AG09309 (cell line): ENCODE measurements at regions not wholly inside any gene's neighbourhood (a gene's known extent, or its start where the extent isn't known, plus 50 kb on each side); places are given as distances from the start of the nearest gene placed in this dataset.

ENCODE experiments used
- DNase-seq: peaks from one replicate; pipeline ENCODE4 v3.0.0-alpha.2; 2010; ENCODE audit warnings: low read depth
- H3K4me3 ChIP-seq: 2 replicates; pipeline ENCODE4 v1.5.1; 2011; ENCODE audit warnings: mild to moderate bottlenecking, low read depth, low read length, moderate library complexity; ENCODE audit not compliant: control insufficient read depth
- TF ChIP-seq, protein P1 (sequence below): IDR thresholded peaks from 2 replicates; pipeline ENCODE4 v1.5.1; 2011; ENCODE audit warnings: mild to moderate bottlenecking, low read depth, low read length, inconsistent platforms; ENCODE audit not compliant: insufficient read depth, control insufficient read depth; ENCODE audit errors: missing control alignments

DNA sequence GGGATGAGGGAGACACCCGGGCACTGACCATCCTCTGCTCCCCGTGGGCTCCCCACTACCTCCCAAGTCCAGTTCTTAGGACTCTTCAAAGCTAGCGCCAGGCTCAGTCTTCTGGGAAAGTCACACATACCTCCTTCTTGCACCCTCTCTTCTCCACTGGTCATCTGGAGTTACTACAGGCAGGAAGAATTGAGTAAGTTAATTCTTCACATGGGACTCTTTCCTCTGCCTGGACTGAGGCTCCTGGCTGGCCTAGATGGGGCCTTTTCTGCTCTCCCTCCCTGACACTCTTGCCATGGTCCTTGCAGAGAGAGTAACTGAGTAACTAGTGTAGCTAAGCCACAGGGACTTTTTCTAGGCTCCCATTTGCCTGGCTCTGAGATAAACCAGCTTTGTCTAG, 96.5 kb upstream of the CELF4 start:
- TF ChIP-seq, protein P1, sequence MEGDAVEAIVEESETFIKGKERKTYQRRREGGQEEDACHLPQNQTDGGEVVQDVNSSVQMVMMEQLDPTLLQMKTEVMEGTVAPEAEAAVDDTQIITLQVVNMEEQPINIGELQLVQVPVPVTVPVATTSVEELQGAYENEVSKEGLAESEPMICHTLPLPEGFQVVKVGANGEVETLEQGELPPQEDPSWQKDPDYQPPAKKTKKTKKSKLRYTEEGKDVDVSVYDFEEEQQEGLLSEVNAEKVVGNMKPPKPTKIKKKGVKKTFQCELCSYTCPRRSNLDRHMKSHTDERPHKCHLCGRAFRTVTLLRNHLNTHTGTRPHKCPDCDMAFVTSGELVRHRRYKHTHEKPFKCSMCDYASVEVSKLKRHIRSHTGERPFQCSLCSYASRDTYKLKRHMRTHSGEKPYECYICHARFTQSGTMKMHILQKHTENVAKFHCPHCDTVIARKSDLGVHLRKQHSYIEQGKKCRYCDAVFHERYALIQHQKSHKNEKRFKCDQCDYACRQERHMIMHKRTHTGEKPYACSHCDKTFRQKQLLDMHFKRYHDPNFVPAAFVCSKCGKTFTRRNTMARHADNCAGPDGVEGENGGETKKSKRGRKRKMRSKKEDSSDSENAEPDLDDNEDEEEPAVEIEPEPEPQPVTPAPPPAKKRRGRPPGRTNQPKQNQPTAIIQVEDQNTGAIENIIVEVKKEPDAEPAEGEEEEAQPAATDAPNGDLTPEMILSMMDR = no peak
- no peak for DNase-seq
- no peak overlapping the region for H3K4me3 ChIP-seq

DNA sequence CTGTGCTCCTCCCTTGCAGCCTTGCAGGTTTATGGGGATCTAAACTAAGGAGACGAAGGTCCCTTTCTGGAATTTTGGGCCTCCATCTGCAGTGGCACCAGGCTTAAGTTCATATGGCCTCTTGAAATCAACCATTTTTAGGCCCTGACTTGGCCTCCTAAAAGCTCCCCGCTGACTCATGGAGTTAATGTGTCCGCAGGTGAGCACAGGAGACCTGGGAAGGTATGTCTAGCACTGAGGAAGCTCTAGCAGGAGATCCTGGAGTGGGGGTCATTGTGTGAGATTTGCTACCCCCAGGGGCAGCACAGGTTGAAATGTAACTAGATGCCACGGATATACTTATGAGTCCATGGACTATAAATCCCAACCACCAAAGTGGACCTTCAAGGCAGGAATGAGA, 95.9 kb upstream of the CELF4 start:
- H3K4me3 ChIP-seq = no peak overlapping the region
- DNase-seq = no peak
- TF ChIP-seq, protein P1 = no peak

DNA sequence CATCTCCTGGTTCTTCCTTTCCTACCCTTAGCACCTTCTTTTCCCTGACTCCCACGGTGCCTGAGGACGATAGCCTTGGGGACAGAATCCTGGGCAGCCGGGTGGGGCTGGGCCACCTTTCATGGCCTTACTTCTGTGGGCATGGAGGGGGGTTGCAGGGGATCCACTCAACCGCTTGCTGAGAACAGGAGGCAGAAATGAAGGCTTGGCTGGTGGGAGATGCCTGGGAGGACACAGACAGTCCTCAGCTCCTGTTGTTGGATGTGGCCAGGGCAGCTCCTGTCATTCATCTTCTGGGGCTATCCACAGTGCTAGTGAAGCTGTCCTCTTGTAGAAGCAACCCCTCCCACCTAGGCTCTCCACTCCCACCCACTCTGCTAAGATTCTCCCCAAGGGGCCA, 95.5 kb upstream of the CELF4 start:
- no peak for DNase-seq
- TF ChIP-seq, protein P1 = no peak
- no peak overlapping the region for H3K4me3 ChIP-seq

DNA sequence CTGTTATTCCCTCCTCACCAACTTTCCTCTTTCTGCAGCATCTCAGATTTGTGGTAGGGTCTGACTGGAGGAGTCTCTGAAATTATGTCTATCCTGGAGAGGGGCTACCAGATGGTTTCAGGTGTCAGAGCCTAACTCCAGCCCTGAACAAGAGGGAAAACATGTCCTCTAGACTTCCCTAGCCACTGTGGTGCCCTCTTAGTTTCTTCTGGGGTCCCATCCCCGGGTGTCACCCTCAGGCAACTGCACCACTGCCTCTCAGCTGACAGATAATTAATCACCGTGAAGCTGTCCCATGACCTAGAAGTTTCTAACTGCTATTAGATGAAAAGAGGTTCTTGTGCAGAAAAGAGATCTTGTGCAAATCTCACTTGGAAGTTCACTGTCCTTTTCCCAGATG, 95.1 kb upstream of the CELF4 start:
- H3K4me3 ChIP-seq = no peak overlapping the region
- no peak for DNase-seq
- TF ChIP-seq, protein P1 = no peak

DNA sequence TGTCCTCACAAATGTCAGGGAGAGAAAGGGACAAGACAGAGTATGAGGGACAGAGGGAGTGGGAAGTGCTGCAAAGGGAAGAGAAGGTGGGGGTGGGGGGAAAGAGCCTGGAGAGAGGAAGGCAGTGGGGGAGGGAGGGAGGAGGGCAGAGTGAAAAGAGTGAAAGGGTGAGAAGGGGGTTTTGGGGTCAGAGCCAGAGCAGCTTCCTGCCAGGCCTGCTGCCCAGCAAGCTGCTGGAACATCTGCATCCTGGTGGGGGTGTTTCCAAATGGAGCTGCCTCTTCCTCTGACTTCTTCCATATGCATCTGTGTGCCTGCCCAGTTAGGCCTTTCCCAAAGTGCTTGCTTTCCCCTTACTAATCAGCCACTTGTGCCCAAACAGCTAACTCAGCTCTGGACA, 94.3 kb upstream of the CELF4 start:
- TF ChIP-seq, protein P1 = no peak
- DNase-seq = no peak

DNA sequence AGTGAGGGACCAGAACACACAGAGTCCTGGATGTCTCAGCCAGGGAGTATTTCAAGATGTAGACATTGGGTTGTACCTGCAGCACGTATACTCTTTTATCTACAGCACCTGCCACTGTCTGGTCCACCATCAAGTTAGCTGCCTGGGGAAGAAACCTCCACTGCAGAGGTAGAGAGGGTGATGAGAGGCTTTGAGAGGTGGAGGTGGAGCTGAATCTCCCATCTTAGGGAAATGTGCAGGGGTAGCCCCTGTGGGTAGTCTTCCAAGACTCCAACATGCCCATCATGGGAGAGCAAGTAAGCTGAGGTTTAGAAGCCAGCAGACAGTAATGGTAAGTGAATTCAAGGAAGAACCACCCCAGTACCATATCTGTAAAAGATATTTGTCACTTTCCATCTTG, 93.3 kb upstream of the CELF4 start:
- no peak for DNase-seq
- no peak overlapping the region for H3K4me3 ChIP-seq
- TF ChIP-seq, protein P1 = no peak

More for the DNA sequence above, 94.3 kb upstream of the CELF4 start:
- no peak overlapping the region for H3K4me3 ChIP-seq

DNA sequence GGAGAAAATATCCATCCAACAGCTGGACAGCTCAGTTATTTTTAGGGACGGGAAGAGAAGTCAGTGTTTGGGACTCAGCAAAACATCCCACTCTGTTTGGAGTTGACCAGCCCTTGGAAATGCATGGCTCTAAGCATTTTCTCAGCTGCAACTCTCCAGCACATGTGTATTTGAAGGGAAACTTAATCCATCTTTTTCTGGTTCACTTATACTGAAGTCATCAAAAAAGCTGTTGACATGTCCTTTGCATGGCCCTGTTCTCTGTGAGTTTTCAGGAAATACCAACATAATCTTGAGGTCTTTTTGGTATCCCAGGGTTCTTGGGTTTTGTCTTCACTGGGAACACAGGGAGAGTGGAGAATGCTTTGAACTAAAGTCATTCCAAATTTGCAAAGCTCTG, 91.9 kb upstream of the CELF4 start:
- H3K4me3 ChIP-seq = no peak overlapping the region
- TF ChIP-seq, protein P1 = no peak
- no peak for DNase-seq
